Keratinocyte (primary cell): ENCODE measurements at regions not wholly inside any gene's neighbourhood (a gene's known extent, or its start where the extent isn't known, plus 50 kb on each side); places are given as distances from the start of the nearest gene placed in this dataset.

Experiments used
- DNase-seq: peaks from one replicate; pipeline ENCODE4 v3.0.0-alpha.2; 2011; ENCODE audit warnings: low read depth, missing footprints, low spot score
- FAIRE-seq: peaks from 2 replicates; lab custom pipeline; 2011; peaks lifted over from hg19 to GRCh38; lab: Jason Lieb, UNC
- H2AFZ ChIP-seq: 2 replicates; pipeline ENCODE4 v1.6.0; 2012; ENCODE audit warnings: low read length, control low read depth, inconsistent platforms; ENCODE audit not compliant: control insufficient read depth
- H3K27ac ChIP-seq: 2 replicates; pipeline ENCODE4 v1.5.1; 2011; ENCODE audit warnings: low read length; ENCODE audit not compliant: control insufficient read depth, insufficient read depth
- H3K27me3 ChIP-seq: 3 replicates; pipeline ENCODE4 v1.6.0; 2011; ENCODE audit warnings: low read length; ENCODE audit not compliant: control insufficient read depth, insufficient read depth; ENCODE audit errors: extremely low read depth
- H3K36me3 ChIP-seq, 2 experiments: 2 replicates in 1 of 2; 3 replicates in 1 of 2; pipeline ENCODE4 v1.5.1; 2011; ENCODE audit warnings: low read length in 2 of 2, mild to moderate bottlenecking in 1 of 2; ENCODE audit not compliant: control insufficient read depth in 2 of 2, insufficient read depth in 2 of 2; ENCODE audit errors: extremely low read depth in 1 of 2
- H3K4me1 ChIP-seq: 3 replicates; pipeline ENCODE4 v1.5.1; 2011; ENCODE audit warnings: low read length; ENCODE audit not compliant: control insufficient read depth, insufficient read depth; ENCODE audit errors: extremely low read depth
- H3K4me2 ChIP-seq: 3 replicates; pipeline ENCODE4 v1.6.0; 2011; ENCODE audit warnings: low read depth, low read length; ENCODE audit not compliant: control insufficient read depth, insufficient read depth; ENCODE audit errors: extremely low read depth
- H3K4me3 ChIP-seq, 3 experiments: fragments of 200-600 bp in 1 of 3; sonication (generic) in 1 of 3; 2 replicates in 2 of 3; 3 replicates in 1 of 3; pipeline ENCODE4 v1.5.1; 2011 to 2016; ENCODE audit warnings: low read length in 3 of 3, mild to moderate bottlenecking in 3 of 3, control low read depth in 2 of 3, inconsistent platforms in 1 of 3, low read depth in 1 of 3, mixed read lengths in 1 of 3, mixed run types in 1 of 3, moderate library complexity in 1 of 3; ENCODE audit not compliant: control insufficient read depth in 2 of 3, insufficient read depth in 2 of 3; ENCODE audit errors: extremely low read depth in 1 of 3
- H3K79me2 ChIP-seq: 2 replicates; pipeline ENCODE4 v1.6.0; 2012; ENCODE audit warnings: low read length; ENCODE audit not compliant: control insufficient read depth, insufficient read depth
- H3K9ac ChIP-seq: 3 replicates; pipeline ENCODE4 v1.6.0; 2011; ENCODE audit warnings: low read length; ENCODE audit not compliant: control insufficient read depth, insufficient read depth; ENCODE audit errors: extremely low read depth
- H3K9me1 ChIP-seq: 3 replicates; pipeline ENCODE4 v1.6.0; 2011; ENCODE audit warnings: low read length; ENCODE audit not compliant: control insufficient read depth, insufficient read depth; ENCODE audit errors: extremely low read depth
- H3K9me3 ChIP-seq: 2 replicates; pipeline ENCODE4 v1.5.1; 2012; ENCODE audit warnings: low read depth, low read length; ENCODE audit not compliant: control insufficient read depth
- H4K20me1 ChIP-seq: 3 replicates; pipeline ENCODE4 v1.6.0; 2011; ENCODE audit warnings: low read length; ENCODE audit not compliant: control insufficient read depth, insufficient read depth; ENCODE audit errors: extremely low read depth
- CTCF ChIP-seq, 3 experiments: IDR thresholded peaks in 1 of 3; conservative IDR thresholded peaks in 1 of 3; optimal IDR thresholded peaks in 1 of 3; 2 replicates in 2 of 3; 3 replicates in 1 of 3; pipeline versions ENCODE3 to v1.5.1; 2011; ENCODE audit warnings: low read length in 3 of 3, mild to moderate bottlenecking in 3 of 3, moderate library complexity in 2 of 3, control low read depth in 1 of 3, inconsistent platforms in 1 of 3; ENCODE audit not compliant: insufficient read depth in 2 of 3; ENCODE audit errors: extremely low read depth in 1 of 3
- EZH2 ChIP-seq: IDR thresholded peaks from one replicate; pipeline ENCODE4 v1.6.1; 2012; ENCODE audit warnings: inconsistent platforms, mild to moderate bottlenecking, low read length, moderate library complexity
- dilution Hi-C: fragments of 300-500 bp; cut with MboI; formaldehyde crosslinking; loops from one replicate; pipeline ENCODE4 v1.7.0; 2020; ENCODE audit warnings: low sequenced_read_pairs; ENCODE audit not compliant: extremely low pct_ligation_motif_present

- no peaks in the 10 kb centered on the region for H3K36me3 ChIP-seq
- no peaks in the 10 kb centered on the region for H3K4me1 ChIP-seq
- H3K27ac ChIP-seq: no peak overlapping the region
- H3K27me3 ChIP-seq: no peaks in the 10 kb centered on the region
- no peak overlapping the region for H3K4me2 ChIP-seq
- no peaks in the 10 kb centered on the region for H4K20me1 ChIP-seq
- no peak for FAIRE-seq
- H3K9me3 ChIP-seq: no peaks in the 10 kb centered on the region
- no peak for DNase-seq
- H3K9me1 ChIP-seq: no peaks in the 10 kb centered on the region
- TF ChIP-seq CTCF (optimal IDR thresholded peaks at IDR 0.05 in 1 of 3, IDR thresholded peaks at IDR 0.05 in 1 of 3, conservative IDR thresholded peaks at IDR 0.05 in 1 of 3; ENCODE audit: extremely low read depth in 1 of 3, insufficient read depth in 2 of 3, low read length in 3 of 3) (no peak), EZH2 (no peak)
- H2AFZ ChIP-seq: no peak overlapping the region
- no peak overlapping the region for H3K4me3 ChIP-seq
- dilution Hi-C loops: no loop called here
- no peak overlapping the region for H3K9ac ChIP-seq
- H3K79me2 ChIP-seq: no peaks in the 10 kb centered on the region
Observed at GRCh38 chr5:82447913-82448312, 169.8 kb upstream of the RPS23 start.

- TF ChIP-seq EZH2 (no peak), CTCF (optimal IDR thresholded peaks at IDR 0.05 in 1 of 3, IDR thresholded peaks at IDR 0.05 in 1 of 3, conservative IDR thresholded peaks at IDR 0.05 in 1 of 3; ENCODE audit: extremely low read depth in 1 of 3, insufficient read depth in 2 of 3, low read length in 3 of 3) (no peak)
- H2AFZ ChIP-seq: no peak overlapping the region
- no peaks in the 10 kb centered on the region for H3K27me3 ChIP-seq
- H3K27ac ChIP-seq: no peak overlapping the region
- dilution Hi-C loops: no loop called here
- H3K9me3 ChIP-seq: no peaks in the 10 kb centered on the region
- no peaks in the 10 kb centered on the region for H3K36me3 ChIP-seq
- H3K9me1 ChIP-seq: no peaks in the 10 kb centered on the region
- H3K4me3 ChIP-seq: no peak overlapping the region
- no peaks in the 10 kb centered on the region for H3K4me1 ChIP-seq
- H3K79me2 ChIP-seq: no peaks in the 10 kb centered on the region
- no peak overlapping the region for H3K9ac ChIP-seq
- FAIRE-seq: no peak
- DNase-seq: no peak
- no peak overlapping the region for H3K4me2 ChIP-seq
- no peaks in the 10 kb centered on the region for H4K20me1 ChIP-seq
Observed at GRCh38 chr5:82446809-82447208, 168.7 kb upstream of the RPS23 start.
